Ishikawa (cell line): ENCODE measurements at regions not wholly inside any gene's neighbourhood (a gene's known extent, or its start where the extent isn't known, plus 50 kb on each side); places are given as distances from the start of the nearest gene placed in this dataset.

Experiments used
- CEBPB ChIP-seq: IDR thresholded peaks from 2 replicates; pipeline ENCODE4 v1.6.1; 2012
- CREB1 ChIP-seq: IDR thresholded peaks from 2 replicates; pipeline ENCODE4 v1.6.1; 2012; ENCODE audit warnings: low read depth
- EGR1 ChIP-seq: IDR thresholded peaks from 2 replicates; pipeline ENCODE4 v1.6.1; 2012
- EP300 ChIP-seq: IDR thresholded peaks from 2 replicates; pipeline ENCODE4 v1.6.1; 2012; ENCODE audit warnings: borderline replicate concordance
- FOXM1 ChIP-seq: IDR thresholded peaks from 2 replicates; pipeline ENCODE4 v1.6.1; 2012; ENCODE audit warnings: low read depth, borderline replicate concordance
- NFIC ChIP-seq: IDR thresholded peaks from 2 replicates; pipeline ENCODE4 v1.6.1; 2012
- RAD21 ChIP-seq: IDR thresholded peaks from 2 replicates; pipeline ENCODE4 v1.6.1; 2012; ENCODE audit warnings: low read depth
- TAF1 ChIP-seq: IDR thresholded peaks from 2 replicates; pipeline ENCODE4 v1.6.1; 2012; ENCODE audit warnings: low read depth, mild to moderate bottlenecking
- TCF12 ChIP-seq: IDR thresholded peaks from 2 replicates; pipeline ENCODE4 v1.6.1; 2012; ENCODE audit warnings: low read depth
- TEAD4 ChIP-seq: IDR thresholded peaks from 2 replicates; pipeline ENCODE4 v1.6.1; 2012
- YY1 ChIP-seq: IDR thresholded peaks from 2 replicates; pipeline ENCODE4 v1.6.1; 2012; ENCODE audit warnings: low read depth
- ZBTB7A ChIP-seq: IDR thresholded peaks from 2 replicates; pipeline ENCODE4 v1.6.1; 2012; ENCODE audit warnings: low read depth
- TF ChIP-seq, protein P1 (sequence below): IDR thresholded peaks from 2 replicates; pipeline ENCODE4 v1.6.1; 2012
- TF ChIP-seq, protein P2 (sequence below): IDR thresholded peaks from 2 replicates; pipeline ENCODE4 v1.6.1; 2012
- TF ChIP-seq, protein P3 (sequence below): IDR thresholded peaks from 2 replicates; pipeline ENCODE4 v1.6.1; 2012; ENCODE audit warnings: low read depth, mild to moderate bottlenecking

DNA sequence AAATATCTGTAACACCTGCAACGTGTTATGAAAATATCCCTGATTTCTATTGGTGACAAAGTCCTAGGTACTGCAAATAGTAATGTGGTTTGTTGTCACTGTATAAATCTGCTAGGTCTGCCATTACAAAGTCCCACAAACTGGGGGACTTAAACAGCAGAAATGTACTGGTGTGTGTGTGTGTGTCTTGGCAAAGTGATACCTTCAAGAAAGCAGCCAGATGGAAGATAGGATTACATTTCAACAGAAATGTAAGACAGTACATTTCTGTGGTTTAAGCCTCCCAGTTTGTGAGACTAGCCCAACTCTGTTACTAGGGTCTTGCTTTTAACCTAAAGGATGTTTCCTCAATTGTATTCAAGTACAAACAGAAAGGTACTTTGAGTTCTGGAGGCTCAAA is 531.7 kb downstream of the NPIPA7 start:
- TF ChIP-seq YY1: no peak
- TF ChIP-seq RAD21: no peak
- TF ChIP-seq, protein P1, sequence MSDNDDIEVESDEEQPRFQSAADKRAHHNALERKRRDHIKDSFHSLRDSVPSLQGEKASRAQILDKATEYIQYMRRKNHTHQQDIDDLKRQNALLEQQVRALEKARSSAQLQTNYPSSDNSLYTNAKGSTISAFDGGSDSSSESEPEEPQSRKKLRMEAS: no peak
- TF ChIP-seq TEAD4: no peak
- TF ChIP-seq TAF1: no peak
- TF ChIP-seq EGR1: no peak
- TF ChIP-seq, protein P2, sequence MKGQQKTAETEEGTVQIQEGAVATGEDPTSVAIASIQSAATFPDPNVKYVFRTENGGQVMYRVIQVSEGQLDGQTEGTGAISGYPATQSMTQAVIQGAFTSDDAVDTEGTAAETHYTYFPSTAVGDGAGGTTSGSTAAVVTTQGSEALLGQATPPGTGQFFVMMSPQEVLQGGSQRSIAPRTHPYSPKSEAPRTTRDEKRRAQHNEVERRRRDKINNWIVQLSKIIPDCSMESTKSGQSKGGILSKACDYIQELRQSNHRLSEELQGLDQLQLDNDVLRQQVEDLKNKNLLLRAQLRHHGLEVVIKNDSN: no peak
- TF ChIP-seq, protein P3, sequence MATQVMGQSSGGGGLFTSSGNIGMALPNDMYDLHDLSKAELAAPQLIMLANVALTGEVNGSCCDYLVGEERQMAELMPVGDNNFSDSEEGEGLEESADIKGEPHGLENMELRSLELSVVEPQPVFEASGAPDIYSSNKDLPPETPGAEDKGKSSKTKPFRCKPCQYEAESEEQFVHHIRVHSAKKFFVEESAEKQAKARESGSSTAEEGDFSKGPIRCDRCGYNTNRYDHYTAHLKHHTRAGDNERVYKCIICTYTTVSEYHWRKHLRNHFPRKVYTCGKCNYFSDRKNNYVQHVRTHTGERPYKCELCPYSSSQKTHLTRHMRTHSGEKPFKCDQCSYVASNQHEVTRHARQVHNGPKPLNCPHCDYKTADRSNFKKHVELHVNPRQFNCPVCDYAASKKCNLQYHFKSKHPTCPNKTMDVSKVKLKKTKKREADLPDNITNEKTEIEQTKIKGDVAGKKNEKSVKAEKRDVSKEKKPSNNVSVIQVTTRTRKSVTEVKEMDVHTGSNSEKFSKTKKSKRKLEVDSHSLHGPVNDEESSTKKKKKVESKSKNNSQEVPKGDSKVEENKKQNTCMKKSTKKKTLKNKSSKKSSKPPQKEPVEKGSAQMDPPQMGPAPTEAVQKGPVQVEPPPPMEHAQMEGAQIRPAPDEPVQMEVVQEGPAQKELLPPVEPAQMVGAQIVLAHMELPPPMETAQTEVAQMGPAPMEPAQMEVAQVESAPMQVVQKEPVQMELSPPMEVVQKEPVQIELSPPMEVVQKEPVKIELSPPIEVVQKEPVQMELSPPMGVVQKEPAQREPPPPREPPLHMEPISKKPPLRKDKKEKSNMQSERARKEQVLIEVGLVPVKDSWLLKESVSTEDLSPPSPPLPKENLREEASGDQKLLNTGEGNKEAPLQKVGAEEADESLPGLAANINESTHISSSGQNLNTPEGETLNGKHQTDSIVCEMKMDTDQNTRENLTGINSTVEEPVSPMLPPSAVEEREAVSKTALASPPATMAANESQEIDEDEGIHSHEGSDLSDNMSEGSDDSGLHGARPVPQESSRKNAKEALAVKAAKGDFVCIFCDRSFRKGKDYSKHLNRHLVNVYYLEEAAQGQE: no peak
- no peak for TF ChIP-seq CEBPB
- no peak for TF ChIP-seq EP300
- no peak for TF ChIP-seq ZBTB7A
- TF ChIP-seq NFIC: no peak
- TF ChIP-seq TCF12: no peak
- TF ChIP-seq CREB1: no peak

DNA sequence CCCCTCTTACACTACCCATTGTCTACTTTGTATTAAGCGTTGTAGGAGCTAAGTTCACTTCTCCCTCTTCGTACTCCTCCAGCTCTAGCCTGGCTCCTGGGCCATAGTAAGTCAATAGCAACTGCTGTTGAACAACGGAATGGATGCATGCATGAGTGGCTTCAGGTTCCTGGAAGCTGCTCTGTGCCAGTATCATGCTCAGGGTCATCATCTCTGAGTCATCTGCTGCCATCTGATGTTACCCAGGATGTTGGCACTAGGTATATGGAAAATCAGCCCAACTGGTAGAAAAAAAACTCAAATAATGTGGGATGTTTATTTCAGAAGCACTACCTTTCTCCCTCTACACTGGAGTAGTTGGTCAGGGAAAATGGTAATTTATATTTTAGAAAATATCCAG is 536.8 kb downstream of the NPIPA7 start:
- TF ChIP-seq EP300 (no peak), TEAD4 (no peak), CEBPB (no peak), RAD21 (no peak), YY1 (no peak)

DNA sequence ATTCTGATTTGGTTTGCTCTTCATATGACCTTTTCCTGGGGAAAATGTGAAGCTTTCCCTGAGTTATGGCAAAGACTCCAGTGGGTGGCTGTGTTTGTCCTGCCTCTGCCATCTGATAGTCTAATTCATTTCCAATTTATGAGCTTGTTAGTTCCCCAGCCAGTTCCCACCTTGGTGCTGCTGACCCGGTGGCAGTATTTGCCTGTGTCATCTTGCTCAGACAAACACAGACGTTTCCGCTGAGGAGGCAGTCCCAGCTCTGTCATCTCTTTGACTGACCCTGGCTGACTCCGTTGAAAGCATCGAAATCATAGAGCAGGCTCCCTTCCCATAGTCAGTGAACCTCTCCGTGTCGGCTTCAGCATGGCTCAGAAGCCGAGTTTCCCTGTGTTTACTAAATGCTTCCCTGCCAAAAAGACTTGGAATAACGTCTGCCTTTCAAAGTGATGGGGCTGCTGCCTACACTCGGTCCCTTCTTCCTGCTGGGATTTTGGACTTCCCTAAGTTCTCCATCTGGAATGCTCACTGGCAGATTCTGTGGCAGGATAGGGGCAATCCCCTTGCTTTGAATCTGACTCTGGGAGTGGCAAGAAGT is 538.3 kb downstream of the NPIPA7 start:
- TF ChIP-seq, protein P2: no peak
- TF ChIP-seq NFIC: no peak
- TF ChIP-seq, protein P3: no peak
- no peak for TF ChIP-seq EP300
- no peak for TF ChIP-seq ZBTB7A
- TF ChIP-seq CREB1: no peak
- TF ChIP-seq CEBPB: no peak

DNA sequence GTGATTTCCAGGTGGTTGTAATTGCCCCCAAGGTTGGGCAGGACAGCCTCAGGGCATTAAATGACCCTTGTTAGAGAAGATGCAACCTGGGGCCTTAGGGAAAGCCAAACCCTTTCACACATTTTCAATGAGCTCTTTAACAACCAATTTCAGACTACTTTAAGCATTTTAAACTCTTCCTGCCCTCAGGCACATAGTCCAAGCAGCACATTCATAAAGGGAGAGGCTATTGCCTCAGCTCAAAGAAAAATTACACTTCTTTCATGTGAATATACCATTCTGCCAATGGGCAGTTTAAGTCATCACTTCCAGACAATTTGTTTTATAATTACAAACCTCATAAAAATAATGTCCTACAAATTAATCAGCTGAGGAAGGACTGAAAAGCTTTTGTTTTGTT is 544.5 kb downstream of the NPIPA7 start:
- TF ChIP-seq EGR1 (no peak), ZBTB7A (no peak), TEAD4 (no peak), FOXM1 (no peak), RAD21 (no peak), TCF12 (no peak), EP300 (no peak), YY1 (no peak), CREB1 (no peak), CEBPB (no peak), TAF1 (no peak), NFIC (no peak)
- TF ChIP-seq, protein P3: no peak
- TF ChIP-seq, protein P1: no peak
- TF ChIP-seq, protein P2: no peak
